KMS-11 (cell line): ENCODE measurements at regions not wholly inside any gene's neighbourhood (a gene's known extent, or its start where the extent isn't known, plus 50 kb on each side); places are given as distances from the start of the nearest gene placed in this dataset.

Source experiments
- H2AFZ ChIP-seq: fragments of 200-600 bp; sonication (generic); 2 replicates; pipeline ENCODE4 v1.6.1; 2016; ENCODE audit warnings: antibody characterized with exemption, mixed run types, low read depth
- H3K27ac ChIP-seq: fragments of 200-600 bp; sonication (generic); 2 replicates; pipeline ENCODE4 v1.6.1; 2016; ENCODE audit warnings: mild to moderate bottlenecking, mixed run types
- H3K27me3 ChIP-seq: fragments of 200-600 bp; sonication (generic); 2 replicates; pipeline ENCODE4 v1.6.1; 2017; ENCODE audit warnings: mild to moderate bottlenecking, low read depth, mixed run types, moderate library complexity; ENCODE audit not compliant: insufficient read depth
- H3K36me3 ChIP-seq: fragments of 200-600 bp; sonication (generic); 2 replicates; pipeline ENCODE4 v1.6.1; 2017; ENCODE audit warnings: mild to moderate bottlenecking, mixed run types; ENCODE audit not compliant: insufficient read depth
- H3K4me1 ChIP-seq: fragments of 200-600 bp; sonication (generic); 2 replicates; pipeline ENCODE4 v1.6.1; 2016; ENCODE audit warnings: mild to moderate bottlenecking, low read depth, mixed run types; ENCODE audit not compliant: poor library complexity, severe bottlenecking
- H3K4me2 ChIP-seq: fragments of 200-600 bp; sonication (generic); 2 replicates; pipeline ENCODE4 v1.7.0; 2016; ENCODE audit warnings: mild to moderate bottlenecking, mixed run types
- H3K4me3 ChIP-seq: fragments of 200-600 bp; sonication (generic); IDR thresholded peaks from 2 replicates; pipeline ENCODE4 v1.6.1; 2017; ENCODE audit warnings: low read depth, low read length, mixed read lengths; ENCODE audit not compliant: insufficient read depth
- H3K79me2 ChIP-seq: fragments of 200-600 bp; sonication (generic); 2 replicates; pipeline ENCODE4 v1.6.1; 2016; ENCODE audit warnings: low read depth, mixed run types; ENCODE audit not compliant: insufficient read depth
- H3K9ac ChIP-seq: fragments of 200-600 bp; sonication (generic); 2 replicates; pipeline ENCODE4 v1.6.1; 2016; ENCODE audit warnings: mild to moderate bottlenecking, mixed run types
- H4K20me1 ChIP-seq: fragments of 200-600 bp; sonication (generic); 2 replicates; pipeline ENCODE4 v1.6.1; 2016; ENCODE audit warnings: mild to moderate bottlenecking, mixed run types; ENCODE audit not compliant: insufficient read depth
- TF ChIP-seq, protein P1 (sequence below): fragments of 200-600 bp; sonication (generic); conservative IDR thresholded peaks from 2 replicates; pipeline ENCODE4 v1.6.1; 2017; ENCODE audit warnings: low read depth, mild to moderate bottlenecking, antibody characterized with exemption, low read length, moderate library complexity, mixed read lengths

DNA sequence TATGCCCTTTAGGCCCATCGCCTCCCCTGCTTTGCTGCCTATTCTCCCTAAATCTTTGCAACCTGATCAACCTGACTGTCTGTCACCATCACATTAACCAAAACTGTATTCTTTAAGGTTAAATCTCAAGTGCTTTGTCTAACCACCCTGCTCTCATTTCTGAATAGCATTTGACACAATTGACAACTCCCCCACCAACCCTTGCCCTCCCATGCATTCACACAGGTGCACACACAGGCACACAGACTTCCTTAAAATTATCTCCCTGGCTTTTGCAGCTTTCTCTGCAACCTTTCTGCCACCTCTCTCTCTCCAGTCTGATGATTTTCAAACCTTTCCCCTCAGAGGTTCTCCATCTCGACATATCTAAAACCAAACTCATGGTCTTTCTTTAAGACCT lies 64.6 kb upstream of the ST8SIA3 start:
- Histone ChIP-seq H3K4me1 (peaks cover 42% of the 10 kb centered on the region), H3K9ac (no peak overlapping the region), H4K20me1 (no peaks in the 10 kb centered on the region), H3K36me3 (no peaks in the 10 kb centered on the region), H3K4me3 (no peak overlapping the region), H3K4me2 (peak overlapping the region; percentile 89), H3K79me2 (no peaks in the 10 kb centered on the region), H2AFZ (0 out of 2 replicates have a peak overlapping the region, but pooled peaks have one; percentile 11), H3K27me3 (no peaks in the 10 kb centered on the region), H3K27ac (peak overlapping the region; percentile 49; the same call in 1 of the 2 replicates)
- TF ChIP-seq, protein P1, sequence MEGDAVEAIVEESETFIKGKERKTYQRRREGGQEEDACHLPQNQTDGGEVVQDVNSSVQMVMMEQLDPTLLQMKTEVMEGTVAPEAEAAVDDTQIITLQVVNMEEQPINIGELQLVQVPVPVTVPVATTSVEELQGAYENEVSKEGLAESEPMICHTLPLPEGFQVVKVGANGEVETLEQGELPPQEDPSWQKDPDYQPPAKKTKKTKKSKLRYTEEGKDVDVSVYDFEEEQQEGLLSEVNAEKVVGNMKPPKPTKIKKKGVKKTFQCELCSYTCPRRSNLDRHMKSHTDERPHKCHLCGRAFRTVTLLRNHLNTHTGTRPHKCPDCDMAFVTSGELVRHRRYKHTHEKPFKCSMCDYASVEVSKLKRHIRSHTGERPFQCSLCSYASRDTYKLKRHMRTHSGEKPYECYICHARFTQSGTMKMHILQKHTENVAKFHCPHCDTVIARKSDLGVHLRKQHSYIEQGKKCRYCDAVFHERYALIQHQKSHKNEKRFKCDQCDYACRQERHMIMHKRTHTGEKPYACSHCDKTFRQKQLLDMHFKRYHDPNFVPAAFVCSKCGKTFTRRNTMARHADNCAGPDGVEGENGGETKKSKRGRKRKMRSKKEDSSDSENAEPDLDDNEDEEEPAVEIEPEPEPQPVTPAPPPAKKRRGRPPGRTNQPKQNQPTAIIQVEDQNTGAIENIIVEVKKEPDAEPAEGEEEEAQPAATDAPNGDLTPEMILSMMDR: no peak

DNA sequence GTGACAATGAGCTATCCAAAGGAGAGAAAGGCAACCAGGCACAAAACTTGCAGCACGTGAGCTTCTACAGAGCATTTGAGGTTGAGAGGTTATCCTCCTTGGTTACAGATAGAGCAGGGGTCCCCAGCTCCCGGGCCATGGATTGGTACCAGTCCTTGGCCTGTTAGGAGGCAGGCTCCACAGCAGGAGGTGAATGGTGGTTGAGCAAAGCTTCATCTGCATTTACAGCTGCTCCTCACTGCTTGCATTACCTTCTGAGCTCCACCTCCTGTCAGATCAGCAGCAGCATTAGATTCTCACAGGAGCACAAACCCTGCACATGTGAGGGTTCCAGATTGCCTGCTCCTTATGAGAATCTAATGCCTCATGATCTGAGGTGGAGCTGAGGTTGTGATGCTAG lies 57.8 kb upstream of the ST8SIA3 start:
- H3K4me3 ChIP-seq: no peak overlapping the region
- no peaks in the 10 kb centered on the region for H3K4me1 ChIP-seq
- H3K27ac ChIP-seq: no peak overlapping the region
- TF ChIP-seq, protein P1: no peak
- no peaks in the 10 kb centered on the region for H3K36me3 ChIP-seq
- no peaks in the 10 kb centered on the region for H4K20me1 ChIP-seq
- H3K27me3 ChIP-seq: no peaks in the 10 kb centered on the region
- H3K9ac ChIP-seq: no peak overlapping the region
- no peak overlapping the region for H3K4me2 ChIP-seq
- no peaks in the 10 kb centered on the region for H3K79me2 ChIP-seq
- no peak overlapping the region for H2AFZ ChIP-seq

DNA sequence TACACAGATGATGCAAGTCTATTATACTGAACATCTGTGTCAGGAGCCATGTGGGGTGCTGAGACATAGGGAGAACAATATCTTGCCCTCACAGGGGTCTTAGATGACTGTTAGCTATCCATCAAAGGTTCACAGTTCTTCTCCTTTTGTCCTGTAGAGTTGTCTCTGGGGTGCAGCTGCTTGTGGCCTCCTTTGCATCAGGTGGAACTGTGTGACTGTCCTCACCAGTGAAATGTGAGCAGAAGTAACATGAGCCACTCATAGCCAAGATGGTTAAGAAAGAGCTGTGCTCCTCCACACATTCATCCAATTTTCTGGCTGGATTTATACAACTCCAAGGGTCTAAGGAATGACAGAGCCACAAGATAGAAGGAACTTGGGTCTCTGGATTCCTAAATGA lies 56.0 kb upstream of the ST8SIA3 start:
- Histone ChIP-seq H2AFZ (no peak overlapping the region), H3K4me1 (no peaks in the 10 kb centered on the region), H3K36me3 (no peaks in the 10 kb centered on the region), H3K79me2 (no peaks in the 10 kb centered on the region), H4K20me1 (no peaks in the 10 kb centered on the region), H3K27ac (no peak overlapping the region), H3K9ac (no peak overlapping the region), H3K4me2 (no peak overlapping the region), H3K27me3 (no peaks in the 10 kb centered on the region), H3K4me3 (no peak overlapping the region)
- TF ChIP-seq, protein P1: no peak

DNA sequence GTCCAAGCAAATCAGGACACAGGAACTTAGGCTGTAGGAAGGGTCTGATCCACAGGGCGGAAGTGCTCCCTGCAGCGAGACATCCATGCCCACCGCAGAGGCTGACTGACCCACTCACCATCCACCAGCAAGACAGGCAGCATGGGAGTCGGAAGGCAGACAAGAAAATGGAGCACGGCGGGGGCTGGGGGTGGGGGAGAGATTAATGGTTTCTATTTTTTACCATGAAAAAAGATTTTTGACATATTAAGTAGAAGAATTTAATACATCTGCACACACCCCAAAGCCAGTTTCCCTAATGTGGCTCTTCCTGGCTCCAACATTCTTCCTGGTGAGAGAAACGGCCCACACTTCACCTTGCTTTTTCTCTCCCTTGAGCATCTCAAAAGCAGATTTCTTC lies 55.1 kb upstream of the ST8SIA3 start:
- Histone ChIP-seq H3K9ac (no peak overlapping the region), H4K20me1 (no peaks in the 10 kb centered on the region), H3K4me1 (no peaks in the 10 kb centered on the region), H3K4me2 (no peak overlapping the region), H2AFZ (no peak overlapping the region), H3K27me3 (no peaks in the 10 kb centered on the region), H3K4me3 (no peak overlapping the region), H3K27ac (no peak overlapping the region), H3K79me2 (no peaks in the 10 kb centered on the region), H3K36me3 (no peaks in the 10 kb centered on the region)
- TF ChIP-seq, protein P1: no peak
